ENCODE measurements at regions not wholly inside any gene's neighbourhood (a gene's known extent, or its start where the extent isn't known, plus 50 kb on each side); places are given as distances from the start of the nearest gene placed in this dataset.

DNA sequence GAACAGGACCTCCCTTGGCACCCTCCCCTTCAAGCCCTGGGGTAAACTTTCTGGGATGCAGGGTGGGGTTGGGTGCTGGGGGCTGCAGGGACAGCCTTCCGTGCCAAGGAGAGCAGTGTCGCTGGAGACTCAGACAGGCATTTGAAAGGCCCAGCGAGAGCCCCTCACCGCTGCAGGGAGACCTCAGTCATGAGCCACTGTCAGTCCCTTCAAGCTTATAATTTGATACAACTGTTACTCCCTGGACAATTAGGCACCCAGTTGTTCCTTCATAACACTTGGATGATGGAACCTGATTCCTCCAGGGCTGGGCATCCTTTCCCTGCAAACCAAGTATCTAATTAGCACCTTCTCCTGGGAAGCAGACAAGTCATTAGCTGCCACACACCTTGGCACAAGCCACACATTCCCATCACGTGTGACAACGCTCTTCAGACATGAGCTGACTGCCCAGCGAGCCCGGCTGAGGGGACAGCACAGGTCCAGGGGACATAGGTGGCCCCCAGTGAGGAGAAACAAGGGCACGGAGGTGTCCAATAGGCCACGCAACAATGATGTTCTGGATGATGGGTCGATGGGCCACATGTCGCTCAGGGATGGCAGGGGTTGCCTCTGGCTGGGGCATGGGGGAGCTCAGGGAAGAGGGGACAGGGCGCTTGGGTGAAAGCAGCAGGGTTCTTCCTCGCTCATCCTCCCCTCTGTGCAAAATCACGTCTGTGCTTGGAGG is 59.6 kb downstream of the KCNF1 start:
- Mint-ChIP-seq H3K36me3 (ENCODE audit: low read depth) (no peaks in the 10 kb centered on the region), H3K27me3 (peaks cover 35% of the 10 kb centered on the region), H3K9me3 (no peaks in the 10 kb centered on the region), H3K4me1 (ENCODE audit: low read depth) (no peaks in the 10 kb centered on the region), H3K4me3 (no peak overlapping the region), H3K27ac (no peak overlapping the region)
- peaks cover 8 to 13% of the 10 kb centered on the region in 2 experiments for H3K27me3 ChIP-seq (ENCODE audit: control insufficient read depth in 1 of 2, insufficient read depth in 2 of 2, low read length in 2 of 2)
- no peak overlapping the region for H3K4me3 ChIP-seq (ENCODE audit: low read length)
- ChIA-PET CTCF (no interaction called here), POLR2A (no interaction called here)
- intact Hi-C loops (cut with DNase I, micrococcal nuclease) = no loop called here
- no peaks in the 10 kb centered on the region for H3K36me3 ChIP-seq (ENCODE audit: insufficient read depth, low read length)
- H3K27ac ChIP-seq (ENCODE audit: low read depth in 1 of 2, low read length in 2 of 2) = no peak overlapping the region
- ATAC-seq (ENCODE audit: poor library complexity) (no peak), DNase-seq (no peak)
- peaks cover 0 to 5% of the 10 kb centered on the region in 2 experiments for H3K9me3 ChIP-seq (ENCODE audit: control insufficient read depth in 1 of 2, insufficient read depth in 1 of 2, low read length in 2 of 2)
- no peaks in the 10 kb centered on the region for H3K4me1 ChIP-seq (ENCODE audit: insufficient read depth, low read length)
- TF ChIP-seq, protein P1, sequence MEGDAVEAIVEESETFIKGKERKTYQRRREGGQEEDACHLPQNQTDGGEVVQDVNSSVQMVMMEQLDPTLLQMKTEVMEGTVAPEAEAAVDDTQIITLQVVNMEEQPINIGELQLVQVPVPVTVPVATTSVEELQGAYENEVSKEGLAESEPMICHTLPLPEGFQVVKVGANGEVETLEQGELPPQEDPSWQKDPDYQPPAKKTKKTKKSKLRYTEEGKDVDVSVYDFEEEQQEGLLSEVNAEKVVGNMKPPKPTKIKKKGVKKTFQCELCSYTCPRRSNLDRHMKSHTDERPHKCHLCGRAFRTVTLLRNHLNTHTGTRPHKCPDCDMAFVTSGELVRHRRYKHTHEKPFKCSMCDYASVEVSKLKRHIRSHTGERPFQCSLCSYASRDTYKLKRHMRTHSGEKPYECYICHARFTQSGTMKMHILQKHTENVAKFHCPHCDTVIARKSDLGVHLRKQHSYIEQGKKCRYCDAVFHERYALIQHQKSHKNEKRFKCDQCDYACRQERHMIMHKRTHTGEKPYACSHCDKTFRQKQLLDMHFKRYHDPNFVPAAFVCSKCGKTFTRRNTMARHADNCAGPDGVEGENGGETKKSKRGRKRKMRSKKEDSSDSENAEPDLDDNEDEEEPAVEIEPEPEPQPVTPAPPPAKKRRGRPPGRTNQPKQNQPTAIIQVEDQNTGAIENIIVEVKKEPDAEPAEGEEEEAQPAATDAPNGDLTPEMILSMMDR (IDR thresholded peaks at IDR 0.05) = no peak

DNA sequence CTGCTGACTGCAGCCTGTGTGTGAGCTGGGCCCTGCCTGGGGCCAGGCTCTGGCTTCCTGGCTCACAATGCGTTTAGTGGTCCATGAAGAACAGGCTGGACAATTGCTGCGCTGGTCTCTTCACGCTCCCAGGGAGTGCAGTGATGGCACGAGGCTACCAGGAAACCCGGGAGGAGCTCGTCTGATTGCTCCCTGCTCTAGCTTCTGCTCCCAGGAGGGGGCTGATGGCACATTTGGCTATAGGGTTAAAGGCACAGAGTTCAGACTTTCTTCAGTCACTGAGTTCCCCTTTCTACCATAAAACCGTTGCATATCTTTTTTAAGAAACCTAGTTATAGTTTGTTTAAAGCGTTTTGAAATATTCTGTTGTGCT is 60.1 kb downstream of the KCNF1 start:
- ChIA-PET POLR2A (no interaction called here), CTCF (no interaction called here)
- Histone ChIP-seq H3K4me3 (ENCODE audit: low read length) (no peak overlapping the region), H3K4me1 (ENCODE audit: insufficient read depth, low read length) (no peaks in the 10 kb centered on the region), H3K27ac (ENCODE audit: low read depth in 1 of 2, low read length in 2 of 2) (no peak overlapping the region), H3K9me3 (ENCODE audit: control insufficient read depth in 1 of 2, insufficient read depth in 1 of 2, low read length in 2 of 2) (peaks cover 0 to 5% of the 10 kb centered on the region in 2 experiments), H3K27me3 (ENCODE audit: control insufficient read depth in 1 of 2, insufficient read depth in 2 of 2, low read length in 2 of 2) (peaks cover 11% of the 10 kb centered on the region in 2 experiments), H3K36me3 (ENCODE audit: insufficient read depth, low read length) (no peaks in the 10 kb centered on the region)
- Mint-ChIP-seq H3K27me3 (peaks cover 34% of the 10 kb centered on the region), H3K27ac (no peak overlapping the region), H3K9me3 (no peaks in the 10 kb centered on the region), H3K4me3 (no peak overlapping the region), H3K4me1 (ENCODE audit: low read depth) (no peaks in the 10 kb centered on the region), H3K36me3 (ENCODE audit: low read depth) (no peaks in the 10 kb centered on the region)
- intact Hi-C loops (cut with DNase I, micrococcal nuclease) = no loop called here
- no peak for DNase-seq
- TF ChIP-seq, protein P1 (IDR thresholded peaks at IDR 0.05) = no peak
- no peak for ATAC-seq (ENCODE audit: poor library complexity)

DNA sequence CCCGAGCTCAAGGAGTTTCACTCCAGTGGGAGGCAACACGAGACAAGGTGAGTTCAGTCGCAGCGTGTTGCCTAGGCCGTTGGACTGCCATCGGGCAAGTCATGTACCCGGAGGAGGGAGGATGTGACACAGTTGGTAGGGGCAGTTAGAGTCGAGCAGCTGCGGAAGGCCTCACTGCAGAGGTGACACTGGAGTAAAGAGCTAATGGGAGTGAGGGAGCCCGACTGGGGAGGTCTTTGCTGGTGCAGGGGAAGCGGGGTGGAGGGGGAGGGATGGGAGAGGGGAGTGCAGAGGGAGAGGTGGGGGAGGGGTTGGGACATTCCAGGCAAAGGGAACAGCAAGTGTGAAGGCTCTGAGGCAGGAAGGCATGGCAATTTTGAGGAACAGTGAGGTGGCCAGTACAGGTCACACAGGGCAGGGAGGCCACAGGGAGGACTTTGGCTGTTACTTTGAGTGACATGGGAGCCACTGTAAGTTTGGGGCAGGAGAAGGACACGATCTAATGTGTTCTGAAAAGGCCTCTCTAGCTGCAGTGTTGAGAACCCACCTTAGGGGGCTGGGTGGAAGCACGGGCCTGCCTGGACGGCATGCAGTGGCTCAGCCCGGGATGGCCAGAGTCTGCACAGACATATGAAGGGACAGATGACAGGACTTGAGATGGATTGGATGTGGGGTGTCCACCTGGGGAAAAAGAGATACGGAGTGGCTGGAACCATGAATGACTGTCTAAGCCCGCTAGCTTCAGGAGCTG is 61.1 kb downstream of the KCNF1 start:
- Mint-ChIP-seq H3K27me3 (peaks cover 32% of the 10 kb centered on the region), H3K27ac (no peak overlapping the region), H3K4me3 (no peak overlapping the region), H3K9me3 (no peaks in the 10 kb centered on the region), H3K4me1 (ENCODE audit: low read depth) (no peaks in the 10 kb centered on the region), H3K36me3 (ENCODE audit: low read depth) (no peaks in the 10 kb centered on the region)
- peaks cover 0 to 5% of the 10 kb centered on the region in 2 experiments for H3K9me3 ChIP-seq (ENCODE audit: control insufficient read depth in 1 of 2, insufficient read depth in 1 of 2, low read length in 2 of 2)
- H3K36me3 ChIP-seq (ENCODE audit: insufficient read depth, low read length) = no peaks in the 10 kb centered on the region
- no peak for ATAC-seq (ENCODE audit: poor library complexity)
- no peak overlapping the region for H3K4me3 ChIP-seq (ENCODE audit: low read length)
- no peaks in the 10 kb centered on the region for H3K4me1 ChIP-seq (ENCODE audit: insufficient read depth, low read length)
- no peak for DNase-seq
- no peak overlapping the region for H3K27ac ChIP-seq (ENCODE audit: low read depth in 1 of 2, low read length in 2 of 2)
- intact Hi-C loops (cut with DNase I, micrococcal nuclease) = no loop called here
- peaks cover 17% of the 10 kb centered on the region in 2 experiments for H3K27me3 ChIP-seq (ENCODE audit: control insufficient read depth in 1 of 2, insufficient read depth in 2 of 2, low read length in 2 of 2)
- ChIA-PET POLR2A (no interaction called here), CTCF (no interaction called here)
- TF ChIP-seq, protein P1 (IDR thresholded peaks at IDR 0.05) = no peak
